ENCODE measurements at regions not wholly inside any gene's neighbourhood (a gene's known extent, or its start where the extent isn't known, plus 50 kb on each side); places are given as distances from the start of the nearest gene placed in this dataset.

GRCh38 chr11:134670961-134671370 lies 258.9 kb upstream of the B3GAT1 start:
- TF ChIP-seq CTCF (IDR thresholded peaks at IDR 0.05; ENCODE audit: insufficient read depth, low read length, missing control alignments): no peak
- no peak for DNase-seq (ENCODE audit: low read depth, low spot score)
- H3K4me3 ChIP-seq (ENCODE audit: low read depth, low read length): no peak overlapping the region
- CTCF ChIA-PET: no interaction called here
- POLR2A ChIA-PET: no interaction called here

- ChIA-PET POLR2A (no interaction called here), CTCF (no interaction called here)
- no peak for DNase-seq (ENCODE audit: low read depth, low spot score)
- no peak overlapping the region for H3K4me3 ChIP-seq (ENCODE audit: low read depth, low read length)
- no peak for TF ChIP-seq CTCF (IDR thresholded peaks at IDR 0.05; ENCODE audit: insufficient read depth, low read length, missing control alignments)
Measured at GRCh38 chr11:134670247-134670782, 258.3 kb upstream of the B3GAT1 start.

GRCh38 chr11:134669796-134670195 lies 257.8 kb upstream of the B3GAT1 start:
- POLR2A ChIA-PET: no interaction called here
- no peak for DNase-seq (ENCODE audit: low read depth, low spot score)
- CTCF ChIA-PET: no interaction called here
- no peak overlapping the region for H3K4me3 ChIP-seq (ENCODE audit: low read depth, low read length)
- TF ChIP-seq CTCF (IDR thresholded peaks at IDR 0.05; ENCODE audit: insufficient read depth, low read length, missing control alignments): no peak

- POLR2A ChIA-PET: no interaction called here
- no peak for TF ChIP-seq CTCF (IDR thresholded peaks at IDR 0.05; ENCODE audit: insufficient read depth, low read length, missing control alignments)
- CTCF ChIA-PET: no interaction called here
- no peak for DNase-seq (ENCODE audit: low read depth, low spot score)
- H3K4me3 ChIP-seq (ENCODE audit: low read depth, low read length): no peak overlapping the region
Measured at GRCh38 chr11:134668796-134669195, 256.8 kb upstream of the B3GAT1 start.

- ChIA-PET CTCF (no interaction called here), POLR2A (no interaction called here)
- no peak overlapping the region for H3K4me3 ChIP-seq (ENCODE audit: low read depth, low read length)
- no peak for TF ChIP-seq CTCF (IDR thresholded peaks at IDR 0.05; ENCODE audit: insufficient read depth, low read length, missing control alignments)
- no peak for DNase-seq (ENCODE audit: low read depth, low spot score)
Measured at GRCh38 chr11:134668076-134668475, 256.0 kb upstream of the B3GAT1 start.

- CTCF ChIA-PET: no interaction called here
- POLR2A ChIA-PET: no interaction called here
- no peak for DNase-seq (ENCODE audit: low read depth, low spot score)
- no peak for TF ChIP-seq CTCF (IDR thresholded peaks at IDR 0.05; ENCODE audit: insufficient read depth, low read length, missing control alignments)
- no peak overlapping the region for H3K4me3 ChIP-seq (ENCODE audit: low read depth, low read length)
Measured at GRCh38 chr11:134667505-134667904, 255.5 kb upstream of the B3GAT1 start.

Data from AG04449 (cell line).